Activated CD4-positive, alpha-beta T cell treated with anti-CD3 and anti-CD28 coated beads, Interleukin-10, Interleukin-2, amounts not matched to agents 100 ng/mL and 50 ng/mL, durations not matched to agents 16 hours and 8 hours (primary cell): ENCODE measurements at regions not wholly inside any gene's neighbourhood (a gene's known extent, or its start where the extent isn't known, plus 50 kb on each side); places are given as distances from the start of the nearest gene placed in this dataset.
"Not testable (repeated sequence)": the region's sequence is repeated elsewhere in the genome, so short reads cannot be mapped to it uniquely, and the experiment has no call there.

ENCODE experiments used
- DNase-seq: peaks from one replicate; pipeline ENCODE4 v3.0.0-alpha.2; 2020

DNA sequence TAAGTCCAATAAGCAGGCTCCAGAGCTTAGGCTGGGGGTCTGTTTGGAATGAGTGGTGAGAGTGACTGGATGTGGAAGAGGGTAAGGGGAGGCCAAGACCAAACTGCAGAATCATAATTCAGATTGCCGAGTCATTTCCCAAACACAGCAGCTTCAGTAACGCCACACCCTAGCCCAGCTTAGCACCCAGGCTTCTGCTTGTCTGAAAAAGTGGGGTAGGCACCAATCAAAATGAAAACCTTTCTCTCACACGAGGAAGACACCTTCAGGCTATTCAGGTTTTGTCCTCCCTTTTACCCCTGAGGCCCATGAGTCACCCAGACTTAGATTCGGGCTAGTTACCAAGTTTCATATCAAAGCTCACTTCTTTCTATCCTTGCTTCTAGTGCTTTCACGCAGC, 306.1 kb downstream of the DAD1 start:
- no peak for DNase-seq

DNA sequence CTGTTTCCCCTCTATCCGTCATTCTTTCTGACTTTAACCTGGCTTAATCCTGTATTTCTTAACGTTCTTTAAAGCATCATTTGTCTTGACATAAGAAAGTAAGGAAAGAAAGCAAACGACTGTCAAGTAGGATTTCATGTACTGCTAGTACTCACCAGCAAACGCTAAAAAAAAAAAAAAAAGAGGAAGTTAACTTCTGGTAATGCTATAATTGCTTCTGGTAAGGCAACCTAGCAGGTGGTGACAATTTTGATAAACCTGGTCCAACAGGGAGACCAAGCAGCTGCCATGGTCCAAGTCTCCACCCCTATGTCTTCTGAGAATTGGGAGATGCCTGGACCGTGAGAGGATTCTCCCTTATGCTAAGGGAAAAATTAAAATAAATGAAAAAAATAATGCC, 306.6 kb downstream of the DAD1 start:
- no peak for DNase-seq

DNA sequence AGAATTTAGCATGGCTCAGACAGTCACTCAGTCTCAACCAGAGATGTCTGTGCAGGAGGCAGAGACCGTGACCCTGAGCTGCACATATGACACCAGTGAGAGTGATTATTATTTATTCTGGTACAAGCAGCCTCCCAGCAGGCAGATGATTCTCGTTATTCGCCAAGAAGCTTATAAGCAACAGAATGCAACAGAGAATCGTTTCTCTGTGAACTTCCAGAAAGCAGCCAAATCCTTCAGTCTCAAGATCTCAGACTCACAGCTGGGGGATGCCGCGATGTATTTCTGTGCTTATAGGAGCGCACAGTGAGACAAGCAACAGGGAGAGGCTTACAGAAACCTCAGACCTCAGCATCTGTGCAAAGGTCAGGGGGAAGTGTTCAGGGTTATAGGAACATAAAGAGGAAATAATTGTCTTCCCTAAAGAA, 307.6 kb downstream of the DAD1 start:
- not testable (repeated sequence) for DNase-seq

DNA sequence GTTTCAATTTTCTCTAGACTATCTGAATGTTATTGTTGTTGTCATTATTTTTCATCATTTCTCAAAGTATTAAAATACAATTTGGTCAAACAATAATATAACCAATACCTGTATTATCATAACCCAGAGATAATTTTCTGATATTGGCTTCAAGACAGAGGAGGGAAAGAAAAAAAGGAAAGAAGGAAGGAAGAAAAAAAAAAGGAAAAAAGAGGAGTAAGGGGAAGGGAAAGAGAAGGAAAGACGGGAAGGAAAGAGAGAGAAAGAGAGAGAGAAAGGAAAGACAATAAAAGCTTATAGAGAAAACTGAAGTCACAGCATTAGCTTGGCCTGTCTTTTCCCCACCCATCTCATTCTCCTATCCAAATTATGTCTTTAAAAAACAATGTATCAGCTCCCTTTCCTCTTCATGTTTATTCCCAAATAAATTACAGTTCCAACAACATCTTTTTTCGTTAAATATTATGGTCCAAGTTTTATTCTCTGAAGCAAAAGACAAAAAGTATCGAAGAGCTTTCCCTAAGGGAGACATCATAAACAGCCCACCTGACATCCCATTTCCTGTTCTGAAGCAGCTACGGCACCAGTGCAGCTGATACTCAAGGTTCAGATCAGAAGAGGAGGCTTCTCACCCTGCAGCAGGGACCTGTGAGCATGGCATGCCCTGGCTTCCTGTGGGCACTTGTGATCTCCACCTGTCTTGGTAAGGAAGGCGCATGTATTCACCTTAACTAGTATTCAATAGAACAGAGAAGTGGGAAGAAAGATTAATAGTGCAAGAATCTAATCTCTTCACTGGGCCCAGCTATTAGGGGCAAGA, 308.3 kb downstream of the DAD1 start:
- DNase-seq = no peak

DNA sequence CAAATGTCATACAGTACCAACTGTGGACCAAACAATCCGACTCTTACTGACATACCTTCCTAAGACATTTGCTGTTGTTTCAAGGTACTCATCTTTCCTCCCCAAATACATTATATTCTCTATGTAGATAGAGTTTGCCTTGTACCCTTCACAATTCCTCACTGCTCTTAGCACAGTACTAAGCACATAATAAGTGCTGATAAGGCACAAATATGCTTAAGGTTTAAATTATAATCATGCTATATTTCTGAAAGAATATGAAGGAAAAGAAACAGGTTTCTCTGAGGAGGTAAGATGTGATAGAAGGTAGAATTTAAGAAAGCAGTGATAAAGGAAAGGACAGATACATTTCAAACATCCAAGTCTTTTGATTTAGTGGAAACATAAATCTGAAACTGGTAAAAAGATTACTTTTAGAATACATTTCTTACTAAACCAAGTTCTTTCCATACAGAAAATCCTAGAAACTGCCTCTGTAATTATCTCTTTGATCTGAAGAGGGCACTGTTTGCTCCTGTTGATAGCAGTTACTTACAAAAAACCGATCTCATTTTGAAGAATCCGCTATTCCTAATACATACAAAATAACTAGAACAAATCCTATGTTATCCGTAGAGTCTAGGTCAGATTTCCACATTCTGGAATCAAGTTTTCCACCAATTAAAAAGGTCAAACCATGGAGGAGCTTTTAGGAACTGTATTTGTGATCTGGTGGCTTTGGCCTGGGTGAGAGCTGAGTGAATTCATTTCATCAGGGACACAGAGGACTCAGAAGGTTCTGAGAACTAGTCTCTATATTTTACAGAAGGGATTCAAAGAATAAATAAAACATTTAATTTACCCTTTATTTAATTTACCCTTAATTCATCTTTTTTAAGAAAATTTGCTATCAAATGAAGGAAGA, 311.9 kb downstream of the DAD1 start:
- no peak for DNase-seq

DNA sequence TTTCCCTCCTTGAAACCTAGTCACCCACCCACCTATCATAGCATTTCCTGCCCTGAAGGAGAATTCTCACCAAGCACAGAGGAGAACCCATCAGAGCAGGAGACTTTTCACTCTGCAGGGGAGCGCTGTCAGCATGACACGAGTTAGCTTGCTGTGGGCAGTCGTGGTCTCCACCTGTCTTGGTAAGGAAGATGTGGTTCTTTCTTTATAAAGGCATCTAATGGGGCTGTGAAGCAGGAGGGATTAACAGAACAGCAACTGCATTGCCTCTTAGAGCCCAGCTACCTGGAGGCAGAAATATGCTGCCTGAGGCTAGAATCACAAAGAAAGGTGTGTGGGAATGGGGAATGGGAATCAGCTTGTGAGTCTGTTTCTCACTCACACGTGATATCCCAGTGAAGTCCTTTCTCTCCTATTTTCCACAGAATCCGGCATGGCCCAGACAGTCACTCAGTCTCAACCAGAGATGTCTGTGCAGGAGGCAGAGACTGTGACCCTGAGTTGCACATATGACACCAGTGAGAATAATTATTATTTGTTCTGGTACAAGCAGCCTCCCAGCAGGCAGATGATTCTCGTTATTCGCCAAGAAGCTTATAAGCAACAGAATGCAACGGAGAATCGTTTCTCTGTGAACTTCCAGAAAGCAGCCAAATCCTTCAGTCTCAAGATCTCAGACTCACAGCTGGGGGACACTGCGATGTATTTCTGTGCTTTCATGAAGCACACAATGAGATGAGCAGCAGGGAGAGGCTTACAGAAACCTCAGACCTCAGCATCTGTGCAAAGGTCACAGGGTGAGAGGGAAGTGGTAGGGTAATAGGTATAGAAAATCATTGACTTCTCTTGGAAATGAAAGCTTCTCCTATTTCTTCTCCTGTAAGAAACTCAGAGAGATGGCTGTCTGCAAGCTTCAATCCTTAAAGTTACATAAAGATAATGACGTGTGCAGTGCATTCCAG, 316.9 kb downstream of the DAD1 start:
- peak; percentile 5 for DNase-seq

DNA sequence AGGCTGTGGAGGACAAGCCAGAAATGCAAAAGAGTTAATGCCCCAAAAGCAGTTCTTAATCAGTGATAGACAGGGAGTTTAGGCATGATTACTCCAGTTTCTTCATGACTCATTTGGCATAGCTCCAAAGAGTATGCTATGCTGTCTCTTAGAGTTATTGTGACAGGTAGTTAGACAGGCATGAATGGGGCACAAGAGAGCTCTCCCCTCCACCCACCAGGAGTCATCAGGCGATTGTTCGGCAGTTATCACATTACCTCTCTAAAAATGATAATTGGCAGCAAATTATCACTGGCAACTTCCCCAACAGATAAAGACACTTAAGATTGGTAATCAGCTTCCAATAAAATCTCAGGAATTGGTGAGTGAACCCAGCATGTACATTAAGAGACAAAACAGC, 320.1 kb downstream of the DAD1 start:
- peak; percentile 23 for DNase-seq

DNA sequence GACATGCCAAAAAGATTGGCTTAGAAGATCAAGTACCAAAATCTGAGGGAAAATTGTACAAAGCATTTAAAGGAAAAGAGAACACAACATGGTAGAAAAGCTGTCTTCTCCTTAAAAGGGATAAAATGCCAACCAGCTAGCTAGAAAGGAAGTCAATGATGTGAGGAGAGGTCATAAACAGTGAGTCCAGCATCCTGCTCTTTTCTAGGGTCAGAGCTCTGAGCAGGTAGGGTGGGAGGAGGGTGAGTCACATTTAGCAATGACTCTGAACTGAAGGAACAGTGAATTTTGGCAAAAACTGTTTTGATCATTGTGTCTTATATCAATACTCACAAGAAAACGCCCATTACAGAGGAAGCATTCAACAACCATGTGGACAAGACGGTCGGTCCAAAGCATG, 322.3 kb downstream of the DAD1 start:
- no peak for DNase-seq

DNA sequence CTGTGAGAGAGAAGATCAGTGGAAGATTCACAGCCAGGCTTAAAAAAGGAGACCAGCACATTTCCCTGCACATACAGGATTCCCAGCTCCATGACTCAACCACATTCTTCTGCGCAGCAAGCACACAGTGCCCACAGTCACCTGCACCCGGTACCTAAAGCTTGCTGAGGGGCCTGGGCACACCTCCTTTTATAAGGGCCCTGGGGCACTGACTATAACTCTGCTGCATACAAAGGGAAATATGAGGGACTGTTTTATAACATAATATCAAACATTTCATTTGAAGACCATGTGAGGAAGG, 322.9 kb downstream of the DAD1 start:
- DNase-seq = no peak

DNA sequence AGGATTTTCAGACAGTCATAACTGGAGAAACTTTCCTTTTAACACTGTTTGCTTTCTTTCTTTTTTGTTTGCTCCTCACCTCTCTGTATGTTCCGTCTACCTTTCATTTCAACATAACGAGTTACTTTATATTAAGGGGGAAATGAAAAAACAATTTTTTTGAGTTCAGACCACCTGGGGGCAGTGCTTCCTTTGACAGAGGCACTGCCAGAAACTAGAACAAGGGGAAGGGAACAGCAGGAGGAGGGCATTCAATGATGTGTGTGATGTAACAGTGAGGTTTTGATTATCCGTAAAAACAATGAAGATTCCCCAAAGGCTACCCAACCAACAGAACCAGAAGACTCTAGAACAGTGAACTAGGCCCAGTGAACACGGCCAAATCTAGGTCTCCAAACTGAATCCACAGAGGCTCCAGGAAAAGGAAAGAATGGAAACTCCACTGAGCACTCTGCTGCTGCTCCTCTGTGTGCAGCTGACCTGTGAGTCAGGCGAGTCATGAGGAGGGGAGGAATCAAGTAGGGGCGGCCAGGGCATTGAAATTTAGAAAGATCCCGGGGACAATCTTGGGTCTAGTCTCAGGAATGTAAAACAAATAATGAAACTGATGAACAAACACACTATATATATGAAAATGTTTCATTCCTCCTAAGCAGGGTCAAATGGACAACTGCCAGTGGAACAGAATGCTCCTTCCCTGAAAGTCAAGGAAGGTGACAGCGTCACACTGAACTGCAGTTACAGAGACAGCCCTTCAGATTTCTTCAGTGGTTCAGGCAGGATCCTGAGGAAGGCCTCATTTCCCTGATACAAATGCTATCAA, 323.5 kb downstream of the DAD1 start:
- DNase-seq = no peak

DNA sequence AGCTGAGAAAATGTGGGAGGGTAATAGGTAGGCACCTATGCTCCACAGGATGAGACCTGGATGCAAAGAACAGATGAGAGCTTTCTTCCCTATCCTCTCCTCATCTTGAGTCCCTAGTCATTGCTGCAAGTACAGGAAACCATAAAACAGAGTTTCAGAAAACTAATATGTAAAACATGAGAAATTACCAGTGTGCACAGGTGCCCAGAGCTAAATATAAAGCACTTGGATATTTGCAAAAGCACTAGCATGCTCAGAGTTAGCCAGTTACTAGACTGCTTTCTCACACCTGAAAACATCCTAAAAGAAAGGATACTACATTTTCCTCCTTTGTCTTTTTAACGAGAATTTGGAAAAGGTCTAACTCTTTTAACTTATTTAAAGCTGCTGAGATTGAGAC, 324.3 kb downstream of the DAD1 start:
- no peak for DNase-seq

DNA sequence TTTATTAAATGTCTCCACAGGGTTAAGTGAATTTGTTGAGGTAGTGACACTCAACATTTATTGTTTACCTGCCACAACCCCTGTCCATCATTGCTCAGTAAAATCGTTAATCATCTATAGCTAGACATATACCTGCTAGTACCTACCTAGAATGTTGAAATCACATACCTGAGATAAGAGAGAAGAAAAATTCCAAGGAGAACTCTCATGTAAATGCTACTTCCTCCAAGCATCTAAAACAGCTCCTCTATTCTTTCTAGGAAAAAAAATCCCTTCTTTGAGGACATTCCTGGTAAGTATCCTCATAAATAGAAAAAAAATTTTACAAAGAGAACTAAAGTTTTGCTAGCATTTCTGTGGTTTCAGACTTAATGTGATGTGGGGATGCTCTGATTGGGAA, 325.1 kb downstream of the DAD1 start:
- DNase-seq = no peak

DNA sequence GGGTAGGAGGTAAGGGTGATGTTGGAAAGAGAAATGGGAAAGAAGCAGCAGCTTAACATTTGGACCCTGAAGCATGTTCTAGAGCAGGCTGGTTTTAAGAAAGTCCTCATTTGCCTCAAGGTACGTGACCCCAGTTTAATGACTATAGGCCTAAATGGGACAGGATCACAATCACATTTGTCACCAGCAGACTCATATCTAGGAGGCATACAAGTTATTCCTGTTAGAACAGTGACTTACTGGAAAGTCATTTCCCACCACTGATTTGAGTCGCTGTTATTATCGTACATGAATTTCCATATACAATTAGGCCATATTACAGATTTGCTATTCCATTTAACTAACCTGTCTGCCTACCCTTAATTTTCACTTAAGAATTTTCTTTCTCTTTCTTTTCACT, 326.1 kb downstream of the DAD1 start:
- DNase-seq = no peak

DNA sequence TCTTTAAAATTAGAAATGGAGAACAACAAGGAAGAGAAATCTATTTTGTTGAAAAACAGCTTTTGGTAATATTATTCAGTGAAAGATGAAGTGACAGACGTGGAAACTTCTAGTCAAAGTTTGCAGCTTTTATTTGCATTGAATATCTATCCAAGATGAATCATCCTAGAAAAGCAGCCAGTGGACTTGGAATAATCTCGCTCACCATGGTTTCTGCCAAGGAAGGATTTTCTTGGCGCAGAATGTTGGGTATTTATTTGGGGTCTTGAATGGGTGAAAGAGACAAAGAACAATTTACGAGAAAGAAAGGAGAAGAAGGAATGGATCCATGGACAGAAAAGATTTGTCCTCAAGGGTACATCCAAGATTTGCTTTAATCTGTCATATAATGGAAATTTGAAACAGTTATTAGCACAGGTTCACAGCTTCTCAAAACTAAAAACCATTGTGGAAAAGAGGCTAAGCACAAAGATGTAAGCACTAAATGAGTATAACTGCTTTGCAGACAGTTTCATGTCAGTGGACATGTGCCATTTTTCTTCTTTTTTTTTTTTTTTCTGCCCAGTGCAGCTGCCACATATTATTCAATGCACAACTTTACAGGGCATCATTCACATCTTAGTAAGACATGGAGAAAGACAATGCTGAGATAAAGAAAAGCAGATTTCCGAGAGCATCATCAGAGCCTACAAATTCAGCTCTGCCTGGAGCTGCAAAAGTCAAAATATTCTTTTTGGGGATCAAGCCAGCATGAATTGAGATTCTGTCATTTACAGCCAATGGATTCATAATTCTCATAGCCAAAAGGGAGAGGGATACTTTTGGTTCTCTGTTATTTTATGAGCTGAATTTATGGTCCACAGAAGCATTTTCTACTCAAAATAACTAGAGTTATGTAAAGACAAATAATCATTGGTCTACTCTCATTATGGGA, 333.7 kb downstream of the DAD1 start:
- DNase-seq = no peak

DNA sequence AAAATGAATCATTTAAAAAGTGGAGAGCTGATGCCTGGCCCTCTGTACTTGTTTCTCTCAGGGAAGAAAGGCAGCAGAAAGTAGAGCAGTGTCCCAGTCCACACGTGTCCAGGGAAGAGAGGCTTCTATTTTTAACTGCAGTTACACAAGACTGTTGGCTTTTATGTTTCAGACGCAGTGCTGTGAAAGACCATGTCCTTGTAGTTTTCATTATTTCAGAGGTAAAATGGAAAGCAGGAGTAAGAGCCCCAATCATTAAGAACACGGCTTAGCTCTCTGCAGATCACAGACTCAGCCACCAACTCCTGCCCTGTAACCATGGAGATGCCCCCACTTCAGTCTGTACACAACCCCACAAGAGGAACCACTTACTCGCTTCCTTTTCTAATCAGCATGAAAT, 336.3 kb downstream of the DAD1 start:
- no peak for DNase-seq

DNA sequence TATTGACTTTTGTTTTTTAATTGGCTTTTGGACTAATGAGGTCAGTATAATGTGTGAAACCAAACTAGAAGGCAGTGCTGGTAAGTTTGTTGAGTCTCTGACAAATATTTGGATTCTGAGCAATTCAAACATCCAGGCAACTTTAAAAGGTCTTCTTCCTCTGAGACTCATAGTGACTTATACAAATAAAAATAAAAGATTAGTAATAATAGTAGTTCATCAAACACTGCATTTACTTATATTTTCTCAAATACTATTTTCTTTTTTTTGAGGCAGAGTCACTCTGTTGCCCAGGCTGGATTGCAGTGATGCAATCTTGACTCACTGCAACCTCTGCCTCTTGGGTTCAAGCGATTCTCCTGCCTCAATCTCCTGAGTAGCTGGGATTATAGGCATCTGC, 337.9 kb downstream of the DAD1 start:
- DNase-seq = no peak

DNA sequence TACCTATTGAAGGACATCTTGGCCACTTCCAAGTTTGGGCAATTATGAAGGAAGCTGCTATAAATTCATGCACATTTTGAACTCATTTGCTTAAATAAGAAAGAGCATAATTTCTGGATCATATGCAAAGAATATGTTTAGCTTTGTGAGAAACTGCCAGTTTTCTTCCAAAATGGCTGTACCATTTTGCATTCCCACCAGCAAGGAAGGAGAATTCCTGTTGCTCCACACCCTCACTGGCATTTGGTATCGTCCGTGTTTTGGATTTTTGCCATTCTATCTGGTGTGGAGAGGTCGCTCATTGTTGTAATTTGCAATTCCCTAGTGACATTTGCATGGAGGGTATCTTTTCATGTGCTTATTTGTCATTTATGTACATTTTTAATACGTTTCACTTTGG, 339.3 kb downstream of the DAD1 start:
- no peak for DNase-seq

DNA sequence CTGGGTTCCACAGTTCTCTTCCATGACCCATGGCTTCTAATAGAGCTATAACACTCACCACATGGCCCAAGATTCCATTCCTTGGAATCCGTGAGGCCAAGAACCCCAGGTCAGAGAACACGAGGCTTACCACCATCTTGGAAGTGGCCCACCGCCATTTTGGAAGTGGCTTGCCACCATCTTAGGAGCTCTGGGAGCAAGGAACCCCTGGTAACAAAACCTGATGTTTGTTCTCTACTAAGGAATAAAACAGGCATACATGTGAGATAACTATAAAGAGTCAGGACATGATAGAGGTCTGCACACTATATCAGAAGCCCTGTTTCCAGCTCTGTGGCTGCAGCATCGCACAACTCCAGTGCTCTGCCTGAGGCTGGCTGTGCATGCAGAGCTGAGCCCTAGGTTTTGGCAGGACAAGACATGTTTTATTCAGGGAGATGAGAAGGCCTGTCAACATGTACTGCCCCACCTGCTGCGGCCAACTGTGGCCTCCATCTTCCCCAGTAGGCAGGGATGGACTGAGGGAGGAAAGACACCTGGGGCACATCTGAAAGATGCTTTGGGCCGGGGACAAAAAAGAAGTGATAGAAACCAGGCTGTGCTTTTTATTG, 344.9 kb downstream of the DAD1 start:
- DNase-seq = no peak

DNA sequence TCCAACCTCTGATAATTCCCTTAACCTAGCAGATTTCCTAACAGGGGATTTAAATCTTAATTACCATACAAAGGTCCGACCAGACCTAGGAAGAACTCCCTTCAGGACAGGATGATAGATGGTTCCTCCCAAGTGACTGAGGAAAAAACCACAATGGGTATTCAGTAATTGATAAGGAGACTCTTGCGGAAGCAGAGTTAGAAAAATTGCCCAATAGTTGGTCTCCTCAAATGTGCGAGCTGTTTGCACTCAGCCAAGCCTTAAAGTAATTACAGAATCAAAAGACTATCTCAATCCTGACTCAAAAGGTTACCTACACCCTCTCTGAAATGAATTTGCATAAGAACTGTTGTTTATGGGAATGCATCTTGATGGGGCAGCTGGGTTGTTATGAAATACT, 350.7 kb downstream of the DAD1 start:
- not testable (repeated sequence) for DNase-seq

DNA sequence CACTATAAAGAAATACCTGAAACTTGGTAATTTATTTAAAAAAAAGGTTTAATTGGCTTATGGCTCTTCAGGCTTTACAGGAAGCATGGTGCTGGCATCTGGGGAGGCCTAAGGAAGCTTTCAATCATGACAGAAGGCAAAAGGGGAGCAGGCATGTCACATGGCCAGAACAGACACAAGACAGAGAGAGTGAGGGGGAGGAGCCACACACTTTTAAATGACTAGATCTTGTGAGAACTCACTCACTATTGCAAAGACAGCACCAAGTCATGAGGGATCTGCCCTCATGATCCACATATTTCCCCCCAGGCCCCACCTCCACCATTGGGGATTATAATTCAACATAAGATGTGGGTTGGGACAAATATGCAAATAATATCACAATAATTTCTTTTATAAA, 355.6 kb downstream of the DAD1 start:
- no peak for DNase-seq

DNA sequence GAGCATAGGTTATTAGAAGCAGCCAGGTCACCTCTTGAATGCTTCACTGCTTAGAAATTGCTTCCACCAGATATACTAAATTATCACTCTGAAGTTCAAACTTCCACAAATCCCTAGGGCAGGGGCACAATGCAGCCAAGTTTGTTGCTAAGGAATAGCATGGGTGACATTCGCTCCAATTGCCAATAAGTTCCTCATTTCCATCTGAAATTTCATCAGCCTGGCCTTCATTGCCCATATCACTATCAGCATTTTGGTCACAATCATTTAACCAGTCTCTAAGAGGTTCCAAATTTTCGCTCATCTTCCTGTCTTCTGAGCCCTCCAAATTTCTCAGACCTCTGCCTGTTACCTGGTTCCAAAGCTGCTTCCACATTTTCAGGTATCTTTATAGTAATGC, 356.1 kb downstream of the DAD1 start:
- no peak for DNase-seq
